Left ventricle myocardium inferior (tissue), 1 donor: ENCODE measurements at regions not wholly inside any gene's neighbourhood (a gene's known extent, or its start where the extent isn't known, plus 50 kb on each side); places are given as distances from the start of the nearest gene placed in this dataset.

Source experiments
- DNase-seq: peaks from one replicate; pipeline ENCODE4 v3.0.0-alpha.2; 2020
- H3K27ac ChIP-seq: fragments of 200-600 bp; replicated peaks from 2 replicates; pipeline ENCODE4 v1.8.0; 2021
- H3K27me3 ChIP-seq: fragments of 200-600 bp; 2 replicates; pipeline ENCODE4 v1.8.0; 2021; ENCODE audit warnings: low read depth
- H3K36me3 ChIP-seq: fragments of 200-600 bp; 2 replicates; pipeline ENCODE4 v1.8.0; 2021
- H3K4me1 ChIP-seq: fragments of 200-600 bp; 2 replicates; pipeline ENCODE4 v1.8.0; 2021
- H3K4me3 ChIP-seq: fragments of 200-600 bp; 2 replicates; pipeline ENCODE4 v1.8.0; 2021; ENCODE audit warnings: mild to moderate bottlenecking, moderate library complexity
- H3K9me3 ChIP-seq: fragments of 200-600 bp; replicated peaks from 2 replicates; pipeline ENCODE4 v1.8.0; 2021
- intact Hi-C: fragments of 100-400 bp; cut with micrococcal nuclease; formaldehyde crosslinking; loops from one replicate; pipeline ENCODE4 v1.11.0; 2022
- TF ChIP-seq, protein P1 (sequence below): fragments of 200-600 bp; IDR thresholded peaks from 2 replicates; pipeline ENCODE4 v1.8.0; 2021; ENCODE audit warnings: antibody characterized with exemption, mild to moderate bottlenecking, borderline replicate concordance
- donor health status: DM: no; HTN: yes; CAD: no; lungs with severe emphysema.

GRCh38 chr17:72183194-72183685 is 62.4 kb downstream of the SOX9 start:
- Histone ChIP-seq H3K36me3 (no peaks in the 10 kb centered on the region), H3K9me3 (no peaks in the 10 kb centered on the region), H3K27me3 (peaks cover 5% of the 10 kb centered on the region), H3K27ac (no peak overlapping the region), H3K4me1 (no peaks in the 10 kb centered on the region), H3K4me3 (no peak overlapping the region)
- intact Hi-C loops, result no loop called here
- no peak for DNase-seq
- TF ChIP-seq, protein P1, sequence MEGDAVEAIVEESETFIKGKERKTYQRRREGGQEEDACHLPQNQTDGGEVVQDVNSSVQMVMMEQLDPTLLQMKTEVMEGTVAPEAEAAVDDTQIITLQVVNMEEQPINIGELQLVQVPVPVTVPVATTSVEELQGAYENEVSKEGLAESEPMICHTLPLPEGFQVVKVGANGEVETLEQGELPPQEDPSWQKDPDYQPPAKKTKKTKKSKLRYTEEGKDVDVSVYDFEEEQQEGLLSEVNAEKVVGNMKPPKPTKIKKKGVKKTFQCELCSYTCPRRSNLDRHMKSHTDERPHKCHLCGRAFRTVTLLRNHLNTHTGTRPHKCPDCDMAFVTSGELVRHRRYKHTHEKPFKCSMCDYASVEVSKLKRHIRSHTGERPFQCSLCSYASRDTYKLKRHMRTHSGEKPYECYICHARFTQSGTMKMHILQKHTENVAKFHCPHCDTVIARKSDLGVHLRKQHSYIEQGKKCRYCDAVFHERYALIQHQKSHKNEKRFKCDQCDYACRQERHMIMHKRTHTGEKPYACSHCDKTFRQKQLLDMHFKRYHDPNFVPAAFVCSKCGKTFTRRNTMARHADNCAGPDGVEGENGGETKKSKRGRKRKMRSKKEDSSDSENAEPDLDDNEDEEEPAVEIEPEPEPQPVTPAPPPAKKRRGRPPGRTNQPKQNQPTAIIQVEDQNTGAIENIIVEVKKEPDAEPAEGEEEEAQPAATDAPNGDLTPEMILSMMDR, result no peak

- intact Hi-C loops, result no loop called here
These were observed 64.0 kb downstream of the SOX9 start for GRCh38 chr17:72184805-72185204.

DNA sequence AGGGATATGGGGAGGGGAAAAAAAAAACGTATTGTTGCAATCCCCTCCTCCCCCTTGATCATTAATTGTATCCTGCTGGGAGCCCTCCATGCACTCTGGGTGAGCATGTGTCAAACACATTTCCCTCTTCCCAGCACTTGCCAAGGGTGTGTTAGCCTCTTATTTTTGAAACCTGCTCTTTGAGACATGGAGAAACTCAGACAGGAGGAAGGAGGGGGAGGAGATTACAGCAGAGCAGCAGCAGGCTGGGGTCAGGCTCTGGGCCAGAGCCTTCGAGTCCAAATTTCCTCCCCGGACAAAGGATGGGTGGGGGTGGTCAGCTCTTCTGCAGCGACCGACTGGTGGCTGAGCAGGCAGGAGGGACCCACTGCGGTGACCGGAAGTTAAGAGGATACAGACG is 64.7 kb downstream of the SOX9 start:
- Histone ChIP-seq H3K36me3 (no peaks in the 10 kb centered on the region), H3K9me3 (no peaks in the 10 kb centered on the region), H3K27ac (peak overlapping the region; percentile 65), H3K4me1 (no peaks in the 10 kb centered on the region), H3K27me3 (peaks cover 18% of the 10 kb centered on the region), H3K4me3 (no peak overlapping the region)
- TF ChIP-seq, protein P1, result no peak
- peak; percentile 64 for DNase-seq
- intact Hi-C loops, result no loop called here

More at GRCh38 chr17:72184805-72185204, 64.0 kb downstream of the SOX9 start:
- Histone ChIP-seq H3K9me3 (no peaks in the 10 kb centered on the region), H3K4me1 (no peaks in the 10 kb centered on the region), H3K36me3 (no peaks in the 10 kb centered on the region), H3K27me3 (peaks cover 10% of the 10 kb centered on the region), H3K27ac (peak overlapping the region; percentile 65), H3K4me3 (no peak overlapping the region)
- TF ChIP-seq, protein P1, result no peak
- DNase-seq, result peak; percentile 44

- no peak overlapping the region for H3K4me3 ChIP-seq
- TF ChIP-seq, protein P1, result no peak
- intact Hi-C loops, result no loop called here
- DNase-seq, result peak; percentile 76
- no peaks in the 10 kb centered on the region for H3K9me3 ChIP-seq
- peak overlapping the region; percentile 65 for H3K27ac ChIP-seq
- no peaks in the 10 kb centered on the region for H3K36me3 ChIP-seq
- peaks cover 29% of the 10 kb centered on the region for H3K27me3 ChIP-seq
- H3K4me1 ChIP-seq, result no peaks in the 10 kb centered on the region
These were observed 66.7 kb downstream of the SOX9 start for GRCh38 chr17:72187556-72187955.

GRCh38 chr17:72188801-72189200 is 68.0 kb downstream of the SOX9 start:
- Histone ChIP-seq H3K9me3 (no peaks in the 10 kb centered on the region), H3K27ac (no peak overlapping the region), H3K27me3 (peaks cover 29% of the 10 kb centered on the region), H3K4me3 (no peak overlapping the region), H3K4me1 (no peaks in the 10 kb centered on the region), H3K36me3 (no peaks in the 10 kb centered on the region)
- intact Hi-C loops, result no loop called here
- DNase-seq, result no peak
- TF ChIP-seq, protein P1, result no peak
